ENCODE measurements at regions not wholly inside any gene's neighbourhood (a gene's known extent, or its start where the extent isn't known, plus 50 kb on each side); places are given as distances from the start of the nearest gene placed in this dataset.

DNA sequence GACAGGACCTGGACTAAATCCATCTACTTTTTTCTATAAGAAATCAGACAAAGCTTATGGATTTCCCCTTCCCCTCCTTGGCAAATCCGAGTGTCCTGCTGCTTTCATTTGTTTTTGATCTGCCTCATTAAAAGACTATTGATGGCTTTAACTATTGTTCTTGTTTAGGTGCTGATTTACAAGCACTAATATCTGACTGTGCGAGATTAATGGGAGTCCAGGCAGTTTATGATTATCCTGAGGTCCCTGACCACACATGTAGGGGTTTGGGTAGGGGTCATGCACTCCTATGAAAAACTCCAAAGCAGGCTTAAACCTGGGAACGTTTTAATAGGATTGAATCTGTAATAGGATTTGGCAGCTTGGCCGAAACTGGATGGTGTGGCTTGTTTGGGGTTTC, 317.5 kb upstream of the POU3F2 start (continued):
- TF ChIP-seq TCF7L2 (IDR thresholded peaks at IDR 0.05; ENCODE audit: borderline replicate concordance, extremely low read depth, insufficient read depth, insufficient read length), result no peak
- TF ChIP-seq, protein P1, sequence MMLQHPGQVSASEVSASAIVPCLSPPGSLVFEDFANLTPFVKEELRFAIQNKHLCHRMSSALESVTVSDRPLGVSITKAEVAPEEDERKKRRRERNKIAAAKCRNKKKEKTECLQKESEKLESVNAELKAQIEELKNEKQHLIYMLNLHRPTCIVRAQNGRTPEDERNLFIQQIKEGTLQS (IDR thresholded peaks at IDR 0.05), result no peak
- TF ChIP-seq EZH2phosphoT487 (IDR thresholded peaks at IDR 0.05; ENCODE audit: borderline replicate concordance), result no peak
- no peak for TF ChIP-seq EGR1 (IDR thresholded peaks at IDR 0.05; ENCODE audit: low read depth)
- TF ChIP-seq, protein P2, sequence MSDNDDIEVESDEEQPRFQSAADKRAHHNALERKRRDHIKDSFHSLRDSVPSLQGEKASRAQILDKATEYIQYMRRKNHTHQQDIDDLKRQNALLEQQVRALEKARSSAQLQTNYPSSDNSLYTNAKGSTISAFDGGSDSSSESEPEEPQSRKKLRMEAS (IDR thresholded peaks at IDR 0.05), result no peak
- no peak for TF ChIP-seq SP1 (IDR thresholded peaks at IDR 0.05; ENCODE audit: low read depth)
- TF ChIP-seq CBX3 (IDR thresholded peaks at IDR 0.05; ENCODE audit: low read depth), result no peak
- no peak for TF ChIP-seq YY1 (IDR thresholded peaks at IDR 0.05; ENCODE audit: extremely low read depth, insufficient replicate concordance, low read depth, low read length)
- no peak for TF ChIP-seq SIN3A (IDR thresholded peaks at IDR 0.05; ENCODE audit: low read depth)

GRCh38 chr6:98525860-98526259, 308.5 kb upstream of the POU3F2 start:
- no peak for DNase-seq (ENCODE audit: low read depth, low spot score)
- Histone ChIP-seq H3K36me3 (ENCODE audit: control insufficient read depth in 1 of 2, insufficient read depth in 2 of 2, low read length in 2 of 2) (no peaks in the 10 kb centered on the region), H3K27ac (ENCODE audit: low read depth, low read length) (no peak overlapping the region), H3K4me1 (ENCODE audit: control insufficient read depth in 1 of 2, insufficient read depth in 2 of 2, low read length in 2 of 2) (no peaks in the 10 kb centered on the region), H3K4me2 (ENCODE audit: low read length) (no peak overlapping the region), H2AFZ (ENCODE audit: low read depth, low read length, poor library complexity, severe bottlenecking) (no peak overlapping the region), H3K4me3 (replicated peaks in 1 of 2; ENCODE audit: low read depth in 1 of 2, low read length in 2 of 2) (no peak overlapping the region), H3K9me3 (ENCODE audit: control insufficient read depth in 1 of 2, insufficient read depth in 1 of 2, low read depth in 1 of 2, low read length in 2 of 2) (no peaks in the 10 kb centered on the region), H3K9ac (ENCODE audit: low read length) (no peak overlapping the region), H3K27me3 (ENCODE audit: insufficient read depth, low read length) (no peaks in the 10 kb centered on the region), H3K79me2 (ENCODE audit: insufficient read depth, low read length) (no peaks in the 10 kb centered on the region), H3K9me2 (ENCODE audit: insufficient read depth) (no peaks in the 10 kb centered on the region), H4K20me1 (ENCODE audit: insufficient read depth) (no peaks in the 10 kb centered on the region)
- no peak for TF ChIP-seq ELF1 (IDR thresholded peaks at IDR 0.05; ENCODE audit: borderline replicate concordance, low read depth)
- TF ChIP-seq SIN3A (IDR thresholded peaks at IDR 0.05; ENCODE audit: low read depth), result no peak
- TF ChIP-seq, protein P1 (IDR thresholded peaks at IDR 0.05), result no peak
- TF ChIP-seq CBX3 (IDR thresholded peaks at IDR 0.05; ENCODE audit: low read depth), result no peak
- no peak for TF ChIP-seq POLR2A (IDR thresholded peaks at IDR 0.05; ENCODE audit: borderline replicate concordance, extremely low read depth, insufficient read depth, insufficient read length)
- TF ChIP-seq EGR1 (IDR thresholded peaks at IDR 0.05; ENCODE audit: low read depth), result no peak
- no peak for TF ChIP-seq ZNF274 (IDR thresholded peaks at IDR 0.05; ENCODE audit: low read depth, low read length)
- CTCF ChIA-PET, result no interaction called here
- no TSS peak for BruUV-seq (replicated peaks)
- ATAC-seq, result no peak
- POLR2A ChIA-PET, result no interaction called here
- RAD21 ChIA-PET (ENCODE audit: low non-redundant PET in 1 of 2, low total read pairs in 2 of 2, uncharacterized antibody in 2 of 2, unreplicated experiment in 2 of 2), result no interaction called here
- intact Hi-C loops (cut with micrococcal nuclease), result no loop called here

Data from HCT116 (cell line).